ENCODE measurements at regions not wholly inside any gene's neighbourhood (a gene's known extent, or its start where the extent isn't known, plus 50 kb on each side); places are given as distances from the start of the nearest gene placed in this dataset.

DNA sequence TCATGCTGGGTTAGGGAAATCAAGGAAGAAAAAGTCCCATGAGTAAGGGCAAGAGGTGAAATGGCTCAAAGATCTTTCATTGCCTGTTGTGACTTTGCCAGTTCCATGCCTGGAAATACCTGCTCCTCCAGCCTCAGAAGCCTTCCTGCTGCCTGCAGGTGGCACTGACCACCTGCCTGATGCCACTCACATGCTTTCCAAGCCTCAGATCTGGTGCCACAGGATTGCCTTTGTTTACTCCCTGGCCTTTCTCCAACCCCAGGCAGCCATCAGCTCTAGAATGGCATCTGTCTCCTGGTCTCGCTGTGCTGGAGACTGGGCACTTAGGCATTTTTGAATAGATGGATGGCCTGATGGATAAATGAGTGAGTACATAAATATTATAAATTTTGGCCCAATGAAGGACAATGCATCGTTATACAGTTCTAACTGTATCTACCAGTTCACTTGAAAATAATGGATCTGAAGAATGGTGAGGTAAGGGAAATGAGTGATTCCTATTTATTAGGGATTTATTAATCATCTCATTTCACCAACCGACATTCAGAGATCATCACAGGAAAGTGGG is 657.2 kb downstream of the INHBA start:
- ATAC-seq, result peak; percentile 30; the same call in 2 of the 3 replicates
- no peak for TF ChIP-seq ZFP30 (CRISPR knock-in tag; IDR thresholded peaks at IDR 0.05)
- TF ChIP-seq, protein P1, sequence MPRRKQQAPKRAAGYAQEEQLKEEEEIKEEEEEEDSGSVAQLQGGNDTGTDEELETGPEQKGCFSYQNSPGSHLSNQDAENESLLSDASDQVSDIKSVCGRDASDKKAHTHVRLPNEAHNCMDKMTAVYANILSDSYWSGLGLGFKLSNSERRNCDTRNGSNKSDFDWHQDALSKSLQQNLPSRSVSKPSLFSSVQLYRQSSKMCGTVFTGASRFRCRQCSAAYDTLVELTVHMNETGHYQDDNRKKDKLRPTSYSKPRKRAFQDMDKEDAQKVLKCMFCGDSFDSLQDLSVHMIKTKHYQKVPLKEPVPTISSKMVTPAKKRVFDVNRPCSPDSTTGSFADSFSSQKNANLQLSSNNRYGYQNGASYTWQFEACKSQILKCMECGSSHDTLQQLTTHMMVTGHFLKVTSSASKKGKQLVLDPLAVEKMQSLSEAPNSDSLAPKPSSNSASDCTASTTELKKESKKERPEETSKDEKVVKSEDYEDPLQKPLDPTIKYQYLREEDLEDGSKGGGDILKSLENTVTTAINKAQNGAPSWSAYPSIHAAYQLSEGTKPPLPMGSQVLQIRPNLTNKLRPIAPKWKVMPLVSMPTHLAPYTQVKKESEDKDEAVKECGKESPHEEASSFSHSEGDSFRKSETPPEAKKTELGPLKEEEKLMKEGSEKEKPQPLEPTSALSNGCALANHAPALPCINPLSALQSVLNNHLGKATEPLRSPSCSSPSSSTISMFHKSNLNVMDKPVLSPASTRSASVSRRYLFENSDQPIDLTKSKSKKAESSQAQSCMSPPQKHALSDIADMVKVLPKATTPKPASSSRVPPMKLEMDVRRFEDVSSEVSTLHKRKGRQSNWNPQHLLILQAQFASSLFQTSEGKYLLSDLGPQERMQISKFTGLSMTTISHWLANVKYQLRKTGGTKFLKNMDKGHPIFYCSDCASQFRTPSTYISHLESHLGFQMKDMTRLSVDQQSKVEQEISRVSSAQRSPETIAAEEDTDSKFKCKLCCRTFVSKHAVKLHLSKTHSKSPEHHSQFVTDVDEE (CRISPR knock-in tag; IDR thresholded peaks at IDR 0.05), result no peak
- no peak for TF ChIP-seq RARB (CRISPR knock-in tag; IDR thresholded peaks at IDR 0.05)
- no peak for TF ChIP-seq ZFP3 (CRISPR knock-in tag; IDR thresholded peaks at IDR 0.05)
- TF ChIP-seq ZNF8 (CRISPR knock-in tag; IDR thresholded peaks at IDR 0.05), result no peak
- no peak for TF ChIP-seq ARNTL (CRISPR knock-in tag; IDR thresholded peaks at IDR 0.05; ENCODE audit: borderline replicate concordance, low read depth)
- TF ChIP-seq ISL1 (CRISPR knock-in tag; IDR thresholded peaks at IDR 0.05), result no peak
- TF ChIP-seq ESRRG (CRISPR knock-in tag; IDR thresholded peaks at IDR 0.05), result no peak
- TF ChIP-seq ZC3H10 (CRISPR knock-in tag; IDR thresholded peaks at IDR 0.05), result no peak
- no peak for TF ChIP-seq TCF4 (CRISPR knock-in tag; IDR thresholded peaks at IDR 0.05; ENCODE audit: borderline replicate concordance)
- TF ChIP-seq CSDC2 (CRISPR knock-in tag; IDR thresholded peaks at IDR 0.05), result no peak
- no peak for TF ChIP-seq CSRNP3 (CRISPR knock-in tag; IDR thresholded peaks at IDR 0.05)
- TF ChIP-seq PATZ1 (CRISPR knock-in tag; IDR thresholded peaks at IDR 0.05; ENCODE audit: borderline replicate concordance), result no peak
- TF ChIP-seq GLIS3 (CRISPR knock-in tag; IDR thresholded peaks at IDR 0.05), result no peak
- no peak for TF ChIP-seq ZNF565 (CRISPR knock-in tag; conservative IDR thresholded peaks at IDR 0.05; ENCODE audit: low read depth)

DNA sequence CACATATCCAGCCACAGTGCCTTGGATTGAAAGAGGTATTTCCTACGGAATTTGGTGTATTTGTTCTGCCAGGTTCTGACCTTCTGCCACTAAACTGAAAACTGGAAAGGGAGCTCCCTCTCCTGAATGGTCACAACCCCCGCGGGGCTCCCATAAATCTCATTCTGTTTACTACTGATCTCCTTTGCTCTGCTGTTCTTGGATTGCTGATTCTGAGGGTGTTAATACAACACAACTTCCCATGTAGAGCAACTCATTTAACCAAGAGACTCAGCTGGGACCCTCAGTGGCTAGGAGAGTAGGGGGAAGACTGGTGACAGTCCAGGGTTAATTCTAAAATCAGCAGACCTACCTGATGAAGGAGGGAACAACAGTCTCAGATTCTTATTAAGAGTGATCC is 662.9 kb downstream of the INHBA start:
- TF ChIP-seq ISL1 (CRISPR knock-in tag; IDR thresholded peaks at IDR 0.05), result no peak
- TF ChIP-seq ZFP30 (CRISPR knock-in tag; IDR thresholded peaks at IDR 0.05), result no peak
- TF ChIP-seq POU6F1 (CRISPR knock-in tag; IDR thresholded peaks at IDR 0.05; ENCODE audit: borderline replicate concordance, low read depth), result no peak
- TF ChIP-seq OSR1 (CRISPR knock-in tag; IDR thresholded peaks at IDR 0.05), result no peak
- TF ChIP-seq BACH2 (CRISPR knock-in tag; IDR thresholded peaks at IDR 0.05; ENCODE audit: borderline replicate concordance), result no peak
- TF ChIP-seq ZNF565 (CRISPR knock-in tag; conservative IDR thresholded peaks at IDR 0.05; ENCODE audit: low read depth), result no peak
- no peak for TF ChIP-seq CSRNP3 (CRISPR knock-in tag; IDR thresholded peaks at IDR 0.05)
- no peak for TF ChIP-seq PPARA (CRISPR knock-in tag; IDR thresholded peaks at IDR 0.05; ENCODE audit: borderline replicate concordance)
- TF ChIP-seq PATZ1 (CRISPR knock-in tag; IDR thresholded peaks at IDR 0.05; ENCODE audit: borderline replicate concordance), result no peak
- TF ChIP-seq CREB5 (CRISPR knock-in tag; IDR thresholded peaks at IDR 0.05; ENCODE audit: low read depth), result no peak
- no peak for TF ChIP-seq SNAI2 (CRISPR knock-in tag; IDR thresholded peaks at IDR 0.05)
- no peak for TF ChIP-seq ZNF8 (CRISPR knock-in tag; IDR thresholded peaks at IDR 0.05)
- TF ChIP-seq CSDC2 (CRISPR knock-in tag; IDR thresholded peaks at IDR 0.05), result no peak
- TF ChIP-seq, protein P1 (CRISPR knock-in tag; IDR thresholded peaks at IDR 0.05), result no peak
- TF ChIP-seq ESRRG (CRISPR knock-in tag; IDR thresholded peaks at IDR 0.05), result no peak
- no peak for TF ChIP-seq ZNF70 (CRISPR knock-in tag; IDR thresholded peaks at IDR 0.05)
- TF ChIP-seq TOX (CRISPR knock-in tag; IDR thresholded peaks at IDR 0.05; ENCODE audit: borderline replicate concordance), result no peak
- TF ChIP-seq ZC3H10 (CRISPR knock-in tag; IDR thresholded peaks at IDR 0.05), result no peak
- no peak for TF ChIP-seq ZFP3 (CRISPR knock-in tag; IDR thresholded peaks at IDR 0.05)
- ATAC-seq, result no peak

All from SK-N-SH treated with all-trans-retinoic acid at 6 μM for 48 hours (cell line).